GM23338 (cell line): ENCODE measurements at regions not wholly inside any gene's neighbourhood (a gene's known extent, or its start where the extent isn't known, plus 50 kb on each side); places are given as distances from the start of the nearest gene placed in this dataset.
A peak's percentile ranks its signal among the peaks of the same experiment; 100 is the strongest.

Experiments used
- ATAC-seq: fragments of 200-7000 bp; cut with Tn5 transposase; 3 replicates; pipeline ENCODE4 v1.9.1; 2020
- DNase-seq: peaks from one replicate; pipeline ENCODE4 v3.0.0-alpha.2; 2015; ENCODE audit warnings: low spot score
- H2AFZ ChIP-seq: fragments of 200-600 bp; sonication (generic); 2 replicates; pipeline ENCODE4 v1.8.0; 2016; ENCODE audit warnings: antibody characterized with exemption, mild to moderate bottlenecking, moderate library complexity
- H3F3A ChIP-seq: fragments of 200-600 bp; sonication (generic); replicated peaks from 2 replicates; pipeline ENCODE4 v1.8.0; 2017; ENCODE audit warnings: antibody characterized with exemption, mixed run types, low read depth
- H3K27ac ChIP-seq: fragments of 200-600 bp; sonication (generic); 2 replicates; pipeline ENCODE4 v1.6.1; 2016; ENCODE audit warnings: low read depth
- H3K27me3 ChIP-seq: fragments of 200-600 bp; sonication (generic); 2 replicates; pipeline ENCODE4 v1.8.0; 2016; ENCODE audit warnings: mild to moderate bottlenecking, mixed run types, moderate library complexity; ENCODE audit not compliant: insufficient read depth
- H3K36me3 ChIP-seq: fragments of 200-600 bp; sonication (generic); 2 replicates; pipeline ENCODE4 v1.8.0; 2016; ENCODE audit warnings: mild to moderate bottlenecking; ENCODE audit not compliant: insufficient read depth
- H3K4me1 ChIP-seq: fragments of 200-600 bp; sonication (generic); 2 replicates; pipeline ENCODE4 v1.8.0; 2016; ENCODE audit warnings: mild to moderate bottlenecking, moderate library complexity; ENCODE audit not compliant: insufficient read depth
- H3K4me2 ChIP-seq: fragments of 200-600 bp; sonication (generic); 2 replicates; pipeline ENCODE4 v1.7.1; 2017; ENCODE audit warnings: mixed run types
- H3K4me3 ChIP-seq: fragments of 200-600 bp; sonication (generic); 2 replicates; pipeline ENCODE4 v1.6.1; 2016; ENCODE audit warnings: mixed run types
- H3K79me2 ChIP-seq: fragments of 200-600 bp; sonication (generic); replicated peaks from 2 replicates; pipeline ENCODE4 v1.8.0; 2017; ENCODE audit warnings: mild to moderate bottlenecking; ENCODE audit not compliant: insufficient read depth
- H3K9me2 ChIP-seq: fragments of 200-600 bp; sonication (generic); 2 replicates; pipeline ENCODE4 v1.8.0; 2017; ENCODE audit not compliant: insufficient read depth
- H4K20me1 ChIP-seq: fragments of 200-600 bp; sonication (generic); replicated peaks from 2 replicates; pipeline ENCODE4 v1.8.0; 2017; ENCODE audit warnings: mild to moderate bottlenecking; ENCODE audit not compliant: insufficient read depth
- H3K27ac Mint-ChIP-seq: 2 replicates; pipeline ENCODE4 v1.8.0; 2020; ENCODE audit warnings: inconsistent platforms, mild to moderate bottlenecking, moderate library complexity, mixed read lengths
- H3K27me3 Mint-ChIP-seq: 3 replicates; pipeline ENCODE4 v1.8.0; 2022; ENCODE audit warnings: low read depth, mild to moderate bottlenecking, moderate library complexity, mixed read lengths, inconsistent platforms; ENCODE audit not compliant: insufficient read depth, poor library complexity
- H3K36me3 Mint-ChIP-seq: 3 replicates; pipeline ENCODE4 v1.8.0; 2021; ENCODE audit warnings: low read depth, mild to moderate bottlenecking, inconsistent platforms, moderate library complexity, mixed read lengths
- H3K4me1 Mint-ChIP-seq: 3 replicates; pipeline ENCODE4 v1.8.0; 2020; ENCODE audit warnings: mild to moderate bottlenecking, inconsistent platforms, mixed read lengths
- H3K4me3 Mint-ChIP-seq: 3 replicates; pipeline ENCODE4 v1.8.0; 2021; ENCODE audit warnings: moderate library complexity, mild to moderate bottlenecking, inconsistent platforms, mixed read lengths
- H3K9me3 Mint-ChIP-seq: 3 replicates; pipeline ENCODE4 v1.8.0; 2020; ENCODE audit warnings: moderate library complexity, mild to moderate bottlenecking, inconsistent platforms, mixed read lengths
- CREB1 ChIP-seq: fragments of 250-450 bp; sonication (Bioruptor Pico); IDR thresholded peaks from 2 replicates; pipeline ENCODE4 v1.5.0; 2020; ENCODE audit warnings: low read depth, mild to moderate bottlenecking, moderate library complexity
- EZH2phosphoT487 ChIP-seq: fragments of 200-600 bp; sonication (generic); IDR thresholded peaks from one replicate; pipeline ENCODE4 v1.8.1; 2018; ENCODE audit warnings: antibody characterized with exemption; ENCODE audit not compliant: unreplicated experiment
- NANOG ChIP-seq: IDR thresholded peaks from 2 replicates; pipeline ENCODE4 v1.6.1; 2016; ENCODE audit warnings: antibody characterized with exemption, borderline replicate concordance
- REST ChIP-seq: IDR thresholded peaks from one replicate; pipeline ENCODE4 v1.6.1; 2018; ENCODE audit warnings: antibody characterized with exemption; ENCODE audit not compliant: unreplicated experiment
- STAT1 ChIP-seq: IDR thresholded peaks from one replicate; pipeline ENCODE4 v1.6.1; 2016; ENCODE audit warnings: antibody characterized with exemption; ENCODE audit not compliant: unreplicated experiment
- ZNF462 ChIP-seq: fragments of 250-450 bp; sonication (Bioruptor Pico); IDR thresholded peaks from 2 replicates; pipeline ENCODE4 v1.5.0; 2020; ENCODE audit warnings: mild to moderate bottlenecking, moderate library complexity

- TF ChIP-seq ZNF462, result no peak
Observed at GRCh38 chr1:10957133-10957532, 55.3 kb upstream of the TARDBP start (continued).

GRCh38 chr1:10958614-10959013 lies 53.8 kb upstream of the TARDBP start:
- no peaks in the 10 kb centered on the region for H4K20me1 ChIP-seq
- H3K4me2 ChIP-seq, result 0 out of 2 replicates have a peak overlapping the region, but pooled peaks have one; percentile 35
- peaks cover 16% of the 10 kb centered on the region for H3K4me1 ChIP-seq
- H3K4me1 Mint-ChIP-seq, result peaks cover 41% of the 10 kb centered on the region
- H3K79me2 ChIP-seq, result no peaks in the 10 kb centered on the region
- no peak overlapping the region for H3K4me3 Mint-ChIP-seq
- H2AFZ ChIP-seq, result peak overlapping the region; percentile 38; the same call in 1 of the 2 replicates
- no peaks in the 10 kb centered on the region for H3K36me3 ChIP-seq
- no peak overlapping the region for H3K27ac ChIP-seq
- DNase-seq, result peak; percentile 43
- peaks cover 9% of the 10 kb centered on the region for H3K27me3 Mint-ChIP-seq
- no peaks in the 10 kb centered on the region for H3F3A ChIP-seq
- peak; percentile 40 for ATAC-seq
- 0 out of 3 replicates have a peak, but pooled peaks cover 2% of the 10 kb centered on the region for H3K9me3 Mint-ChIP-seq
- no peak overlapping the region for H3K4me3 ChIP-seq
- H3K27ac Mint-ChIP-seq, result no peak overlapping the region
- no peaks in the 10 kb centered on the region for H3K9me2 ChIP-seq
- H3K36me3 Mint-ChIP-seq, result no peaks in the 10 kb centered on the region
- no peaks in the 10 kb centered on the region for H3K27me3 ChIP-seq
- TF ChIP-seq REST (no peak), NANOG (peak; percentile 45), STAT1 (no peak), EZH2phosphoT487 (no peak), ZNF462 (peak; percentile 13; the same call in 1 of the 2 replicates), CREB1 (CRISPR knock-in tag) (no peak)
